Daoy (cell line): ENCODE measurements at regions not wholly inside any gene's neighbourhood (a gene's known extent, or its start where the extent isn't known, plus 50 kb on each side); places are given as distances from the start of the nearest gene placed in this dataset.
A peak's percentile ranks its signal among the peaks of the same experiment; 100 is the strongest.

Experiments
- DNase-seq: peaks from one replicate; pipeline ENCODE4 v3.0.0-alpha.2; 2015; ENCODE audit warnings: low read depth

- DNase-seq = no peak
Observed at GRCh38 chr6:7050004-7050403, 57.8 kb upstream of the RREB1 start.

GRCh38 chr6:7050872-7051779, 56.6 kb upstream of the RREB1 start:
- DNase-seq = peak; percentile 94

GRCh38 chr6:7051780-7052442, 55.9 kb upstream of the RREB1 start:
- peak; percentile 56 for DNase-seq

- peak; percentile 78 for DNase-seq
Observed at GRCh38 chr6:7052443-7053011, 55.2 kb upstream of the RREB1 start.

DNA sequence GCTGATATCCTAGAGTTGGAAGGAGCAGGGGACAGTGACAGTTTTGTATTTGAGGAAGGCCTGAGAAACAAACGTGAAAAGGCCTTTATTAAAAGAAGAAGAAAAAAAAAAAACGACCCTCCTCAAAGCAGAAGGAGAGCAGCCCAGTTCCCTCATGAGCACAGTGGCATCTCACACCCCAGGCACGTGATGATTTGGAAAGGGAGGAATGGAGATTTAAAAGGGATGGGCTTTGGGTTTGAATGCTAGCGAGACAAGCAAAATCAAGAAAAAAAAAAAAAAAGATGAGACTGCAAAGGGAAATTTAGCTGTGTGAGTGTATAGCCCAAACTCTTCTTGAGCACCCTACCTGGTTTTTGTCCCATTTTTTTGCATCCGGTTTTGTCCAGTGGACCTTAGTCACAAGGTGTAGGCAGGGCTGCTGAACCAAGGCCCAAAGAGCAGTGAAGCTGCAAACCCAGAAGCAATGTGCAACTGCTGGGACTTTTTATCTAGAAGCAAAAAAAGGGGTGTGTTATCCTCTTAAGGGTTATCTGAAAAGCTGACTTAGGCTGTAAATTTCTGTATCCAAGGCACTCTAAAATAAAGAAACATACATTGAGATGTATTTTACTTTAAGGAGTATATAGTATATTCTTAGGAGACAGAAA, 54.5 kb upstream of the RREB1 start:
- no peak for DNase-seq
